GM12892 (cell line): ENCODE measurements at regions not wholly inside any gene's neighbourhood (a gene's known extent, or its start where the extent isn't known, plus 50 kb on each side); places are given as distances from the start of the nearest gene placed in this dataset.

Source experiments
- POLR2A ChIP-seq: IDR thresholded peaks from 2 replicates; pipeline ENCODE4 v1.6.1; 2011; ENCODE audit warnings: low read depth, low read length, control low read depth
- POLR2AphosphoS5 ChIP-seq: IDR thresholded peaks from 2 replicates; pipeline ENCODE4 v1.6.1; 2011; ENCODE audit warnings: low read depth, low read length, control low read depth

- TF ChIP-seq POLR2AphosphoS5 (no peak), POLR2A (no peak)
Observed at GRCh38 chr4:127103681-127104115, 529.1 kb upstream of the INTU start.
